Mesenchymal stem cell (in vitro differentiated cells and primary cell): ENCODE measurements at regions not wholly inside any gene's neighbourhood (a gene's known extent, or its start where the extent isn't known, plus 50 kb on each side); places are given as distances from the start of the nearest gene placed in this dataset.

ENCODE experiments used
- DNase-seq: peaks from one replicate; pipeline ENCODE4 v3.0.0-alpha.2; 2013
- H2AFZ ChIP-seq: one replicate; pipeline ENCODE4 v1.6.1; 2013; ENCODE audit warnings: low read depth, mild to moderate bottlenecking, control low read depth, inconsistent platforms, low read length, moderate library complexity
- H2AK5ac ChIP-seq: 2 replicates; pipeline ENCODE4 v1.6.1; 2013; ENCODE audit warnings: low read length, moderate library complexity, mild to moderate bottlenecking, inconsistent platforms; ENCODE audit not compliant: severe bottlenecking
- H2BK120ac ChIP-seq: one replicate; pipeline ENCODE4 v1.6.1; 2013; ENCODE audit warnings: low read depth, mild to moderate bottlenecking, inconsistent platforms, low read length, moderate library complexity
- H2BK12ac ChIP-seq, 2 experiments: one replicate each; pipeline ENCODE4 v1.6.1; 2013; ENCODE audit warnings: inconsistent platforms in 2 of 2, low read length in 2 of 2, mild to moderate bottlenecking in 2 of 2, moderate library complexity in 2 of 2, control low read depth in 1 of 2
- H2BK15ac ChIP-seq: one replicate; pipeline ENCODE4 v1.6.1; 2013; ENCODE audit warnings: mild to moderate bottlenecking, low read depth, inconsistent platforms; ENCODE audit not compliant: poor library complexity, severe bottlenecking
- H2BK5ac ChIP-seq: 2 replicates; pipeline ENCODE4 v1.6.1; 2013; ENCODE audit warnings: low read depth, mild to moderate bottlenecking, low read length, control low read depth, inconsistent platforms; ENCODE audit not compliant: poor library complexity, severe bottlenecking
- H3K14ac ChIP-seq, 2 experiments: one replicate each; pipeline ENCODE4 v1.6.1; 2013; ENCODE audit warnings: inconsistent platforms in 2 of 2, low read length in 2 of 2, control low read depth in 1 of 2, mild to moderate bottlenecking in 1 of 2, moderate library complexity in 1 of 2
- H3K18ac ChIP-seq, 2 experiments: one replicate each; pipeline ENCODE4 v1.6.1; 2013; ENCODE audit warnings: inconsistent platforms in 2 of 2, low read length in 2 of 2, control low read depth in 1 of 2, low read depth in 1 of 2, mild to moderate bottlenecking in 1 of 2
- H3K23ac ChIP-seq, 2 experiments: one replicate each; pipeline ENCODE4 v1.6.1; 2013; ENCODE audit warnings: inconsistent platforms in 2 of 2, low read length in 2 of 2, mild to moderate bottlenecking in 2 of 2, moderate library complexity in 2 of 2, control low read depth in 1 of 2
- H3K27ac ChIP-seq: 2 replicates; pipeline ENCODE4 v1.5.1; 2013; ENCODE audit warnings: mild to moderate bottlenecking, moderate library complexity, low read length, control low read depth, inconsistent platforms; ENCODE audit not compliant: poor library complexity, severe bottlenecking
- H3K27me3 ChIP-seq, 2 experiments: 2 replicates each; pipeline versions ENCODE4 v1.6.1 to v1.7.0; 2013; ENCODE audit warnings: low read length in 2 of 2, mild to moderate bottlenecking in 2 of 2, moderate library complexity in 2 of 2, control low read depth in 1 of 2, inconsistent platforms in 1 of 2; ENCODE audit not compliant: control insufficient read depth in 1 of 2, insufficient read depth in 1 of 2
- H3K36me3 ChIP-seq, 2 experiments: 2 replicates each; pipeline versions ENCODE4 v1.6.1 to v1.7.0; 2013; ENCODE audit warnings: low read length in 2 of 2, control low read depth in 1 of 2, inconsistent platforms in 1 of 2, low read depth in 1 of 2, mild to moderate bottlenecking in 1 of 2; ENCODE audit not compliant: insufficient read depth in 2 of 2, control insufficient read depth in 1 of 2
- H3K4ac ChIP-seq, 2 experiments: one replicate each; pipeline ENCODE4 v1.6.1; 2013; ENCODE audit warnings: inconsistent platforms in 2 of 2, low read length in 2 of 2, mild to moderate bottlenecking in 2 of 2, moderate library complexity in 2 of 2, control low read depth in 1 of 2, low read depth in 1 of 2
- H3K4me1 ChIP-seq: 2 replicates; pipeline ENCODE4 v1.6.1; 2013; ENCODE audit warnings: low read depth, low read length, control low read depth; ENCODE audit not compliant: control insufficient read depth, insufficient read depth
- H3K4me2 ChIP-seq: 2 replicates; pipeline ENCODE4 v1.6.1; 2013; ENCODE audit warnings: low read length, mild to moderate bottlenecking, inconsistent platforms; ENCODE audit not compliant: poor library complexity, severe bottlenecking
- H3K4me3 ChIP-seq, 2 experiments: 2 replicates each; pipeline versions ENCODE4 v1.5.1 to v1.7.0; 2013; ENCODE audit warnings: low read length in 2 of 2, mild to moderate bottlenecking in 2 of 2, control low read depth in 1 of 2, low read depth in 1 of 2; ENCODE audit not compliant: insufficient read depth in 1 of 2
- H3K79me1 ChIP-seq: replicated peaks from 2 replicates; pipeline ENCODE4 v1.6.1; 2013; ENCODE audit warnings: mild to moderate bottlenecking, control low read depth, low read length, inconsistent platforms; ENCODE audit not compliant: poor library complexity, severe bottlenecking
- H3K9ac ChIP-seq: 2 replicates; pipeline ENCODE4 v1.7.0; 2013; ENCODE audit warnings: mild to moderate bottlenecking, low read length, moderate library complexity
- H3K9me3 ChIP-seq: 2 replicates; pipeline ENCODE4 v1.7.0; 2013; ENCODE audit warnings: mild to moderate bottlenecking, low read length; ENCODE audit not compliant: control insufficient read depth
- H4K8ac ChIP-seq: one replicate; pipeline ENCODE4 v1.6.1; 2013; ENCODE audit warnings: inconsistent platforms, mild to moderate bottlenecking, low read length, moderate library complexity
- H4K91ac ChIP-seq: one replicate; pipeline ENCODE4 v1.6.1; 2013; ENCODE audit warnings: mild to moderate bottlenecking, low read length, inconsistent platforms
- WGBS: methylation state at CpG from one replicate; pipeline ENCODE4 v1.1.7; 2013; ENCODE audit warnings: mixed read lengths; 5-methylcytosine and 5-hydroxymethylcytosine counted together

DNA sequence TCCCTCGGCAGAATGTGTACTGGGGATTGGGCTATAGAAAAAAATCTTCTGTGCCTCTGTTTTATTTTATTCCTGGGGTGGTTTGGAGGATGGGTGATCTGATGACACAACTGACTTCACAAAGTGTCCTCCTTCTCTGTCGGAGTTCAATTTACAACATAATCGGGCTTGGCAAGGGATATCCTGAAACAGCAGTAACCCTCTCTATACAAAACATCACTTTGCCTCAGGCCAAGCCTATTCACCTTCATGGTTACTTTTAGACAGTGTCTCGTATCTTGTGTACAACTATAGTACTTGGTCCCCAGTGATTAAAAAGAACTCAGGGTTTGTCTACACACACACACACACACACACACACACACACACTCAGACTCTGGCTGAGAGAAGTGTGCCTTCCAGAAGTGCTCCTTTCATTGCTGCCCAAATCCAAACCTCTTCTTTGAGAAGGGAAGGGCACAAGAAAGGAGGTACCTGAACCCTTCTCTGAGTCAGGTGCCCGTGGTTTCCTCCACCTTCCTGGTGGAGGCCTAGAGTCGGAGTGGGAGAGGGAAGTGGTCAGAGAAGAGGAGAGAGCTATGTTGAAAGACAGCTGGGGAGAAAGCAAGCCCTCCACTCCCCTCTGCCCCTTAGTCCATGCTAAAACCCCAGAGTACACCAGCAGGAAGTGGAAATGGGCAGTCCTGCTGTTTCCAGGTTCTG is 62.4 kb upstream of the POU2F1 start:
- H2BK12ac ChIP-seq: no peak overlapping the region
- 79% methylated on average over 6 of the region's 6 CpGs for whole genome bisulfite sequencing

GRCh38 chr1:167158813-167159275 is 61.8 kb upstream of the POU2F1 start:
- Histone ChIP-seq H3K4ac (no peak overlapping the region), H3K27ac (no peak overlapping the region), H3K9me3 (no peaks in the 10 kb centered on the region), H3K9ac (no peak overlapping the region), H3K4me1 (peaks cover 4% of the 10 kb centered on the region), H4K8ac (no peak overlapping the region), H3K36me3 (no peaks in the 10 kb centered on the region), H3K4me2 (no peak overlapping the region), H3K79me1 (no peaks in the 10 kb centered on the region), H2BK120ac (no peak overlapping the region), H2AFZ (no peak overlapping the region), H2BK12ac (no peak overlapping the region), H3K18ac (no peak overlapping the region), H3K23ac (no peak overlapping the region), H2AK5ac (no peak overlapping the region), H3K14ac (no peak overlapping the region), H3K4me3 (no peak overlapping the region), H4K91ac (no peak overlapping the region), H2BK5ac (no peak overlapping the region), H2BK15ac (no peak overlapping the region), H3K27me3 (peaks cover 0 to 18% of the 10 kb centered on the region in 2 experiments)
- no peak for DNase-seq
- 100% methylated on average over 2 of the region's 3 CpGs for WGBS

More for the DNA sequence above, 62.4 kb upstream of the POU2F1 start:
- Histone ChIP-seq H3K18ac (no peak overlapping the region), H3K9me3 (no peaks in the 10 kb centered on the region), H2BK5ac (no peak overlapping the region), H3K27ac (no peak overlapping the region), H4K91ac (no peak overlapping the region), H2AK5ac (no peak overlapping the region), H2AFZ (no peak overlapping the region), H2BK15ac (peak overlapping the region; percentile 3), H3K4me3 (no peak overlapping the region), H2BK120ac (no peak overlapping the region), H3K79me1 (no peaks in the 10 kb centered on the region), H3K36me3 (no peaks in the 10 kb centered on the region), H3K27me3 (peaks cover 0 to 18% of the 10 kb centered on the region in 2 experiments), H3K14ac (no peak overlapping the region), H3K9ac (no peak overlapping the region), H4K8ac (no peak overlapping the region), H3K4ac (no peak overlapping the region), H3K23ac (no peak overlapping the region), H3K4me1 (peaks cover 4% of the 10 kb centered on the region), H3K4me2 (no peak overlapping the region)
- no peak for DNase-seq

GRCh38 chr1:167159782-167160181 is 60.9 kb upstream of the POU2F1 start:
- Histone ChIP-seq H3K4me2 (no peak overlapping the region), H3K4ac (no peak overlapping the region), H3K4me1 (peaks cover 5% of the 10 kb centered on the region), H2BK15ac (no peak overlapping the region), H4K8ac (no peak overlapping the region), H3K4me3 (no peak overlapping the region), H3K79me1 (no peaks in the 10 kb centered on the region), H4K91ac (no peak overlapping the region), H3K14ac (no peak overlapping the region), H2BK5ac (no peak overlapping the region), H2AFZ (no peak overlapping the region), H2AK5ac (no peak overlapping the region), H2BK12ac (no peak overlapping the region), H3K18ac (no peak overlapping the region), H2BK120ac (no peak overlapping the region), H3K36me3 (no peaks in the 10 kb centered on the region), H3K27me3 (peaks cover 0 to 18% of the 10 kb centered on the region in 2 experiments), H3K27ac (no peak overlapping the region), H3K9me3 (no peaks in the 10 kb centered on the region), H3K9ac (no peak overlapping the region), H3K23ac (no peak overlapping the region)
- no peak for DNase-seq
- WGBS: 94% methylated on average over 5 of the region's 5 CpGs

DNA sequence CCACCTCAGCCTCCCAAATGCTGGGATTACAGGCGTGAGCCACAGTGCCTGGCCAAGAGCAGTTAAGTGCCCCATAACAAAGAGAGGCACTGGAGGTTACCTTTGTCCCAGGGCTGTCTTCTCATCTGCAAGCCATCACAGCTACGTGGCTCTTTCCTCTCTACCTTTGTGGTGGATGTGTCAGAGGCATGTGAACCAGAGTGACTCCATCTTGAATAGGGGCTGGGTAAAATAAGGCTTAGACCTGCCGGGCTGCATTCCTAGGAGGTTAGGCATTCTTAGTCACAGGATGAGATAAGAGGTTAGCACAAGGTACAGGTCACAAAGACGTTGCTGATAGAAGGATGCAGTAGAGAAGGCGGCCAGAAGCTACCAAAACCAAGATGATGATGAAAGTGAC is 59.4 kb upstream of the POU2F1 start:
- H2AFZ ChIP-seq: no peak overlapping the region
- H3K23ac ChIP-seq: no peak overlapping the region

More for the DNA sequence above, 59.4 kb upstream of the POU2F1 start:
- Histone ChIP-seq H3K27me3 (peaks cover 0 to 26% of the 10 kb centered on the region in 2 experiments), H3K36me3 (no peaks in the 10 kb centered on the region), H3K27ac (no peak overlapping the region), H2BK5ac (no peak overlapping the region), H2BK120ac (no peak overlapping the region), H3K9me3 (no peaks in the 10 kb centered on the region), H3K18ac (no peak overlapping the region), H3K4me3 (no peak overlapping the region), H3K4ac (no peak overlapping the region), H4K91ac (no peak overlapping the region), H3K4me2 (no peak overlapping the region), H3K4me1 (peaks cover 7% of the 10 kb centered on the region), H2AK5ac (no peak overlapping the region), H2BK15ac (no peak overlapping the region), H2BK12ac (no peak overlapping the region), H3K14ac (no peak overlapping the region), H4K8ac (no peak overlapping the region), H3K9ac (no peak overlapping the region), H3K79me1 (no peaks in the 10 kb centered on the region)
- 66% methylated on average over 5 of the region's 5 CpGs for WGBS
- DNase-seq: no peak
